ENCODE measurements at regions not wholly inside any gene's neighbourhood (a gene's known extent, or its start where the extent isn't known, plus 50 kb on each side); places are given as distances from the start of the nearest gene placed in this dataset.

- no peak overlapping the region for H2AFZ ChIP-seq
- no peak for DNase-seq
- H3K4me2 ChIP-seq = no peak overlapping the region
- no peaks in the 10 kb centered on the region for H4K20me1 ChIP-seq (ENCODE audit: insufficient read depth)
- no peaks in the 10 kb centered on the region for H3K9me2 ChIP-seq (ENCODE audit: insufficient read depth)
- no peaks in the 10 kb centered on the region for H3K79me2 ChIP-seq (ENCODE audit: low read depth)
- TF ChIP-seq CTCF (conservative IDR thresholded peaks at IDR 0.05) (no peak), EZH2 (IDR thresholded peaks at IDR 0.05; ENCODE audit: low read depth) (no peak)
- no peak overlapping the region for H3K27ac ChIP-seq
- ChIA-PET POLR2A (ENCODE audit: unreplicated experiment) (no interaction called here), CTCF (no interaction called here)
- no peak overlapping the region for H3K4me3 ChIP-seq
- intact Hi-C loops (cut with micrococcal nuclease; ENCODE audit: unreplicated experiment) = no loop called here
- no peaks in the 10 kb centered on the region for H3K36me3 ChIP-seq (ENCODE audit: low read depth)
- H3F3A ChIP-seq (ENCODE audit: insufficient read depth, low read depth) = no peaks in the 10 kb centered on the region
- no peaks in the 10 kb centered on the region for H3K9me3 ChIP-seq (ENCODE audit: insufficient read depth, low read depth)
- BruUV-seq (replicated peaks) = no TSS peak
- H3K4me1 ChIP-seq (replicated peaks; ENCODE audit: insufficient read depth) = no peaks in the 10 kb centered on the region
- H3K27me3 ChIP-seq (ENCODE audit: insufficient read depth, low read depth) = peaks cover 39% of the 10 kb centered on the region
Measured at GRCh38 chr10:44569193-44570091, 184.5 kb upstream of the CXCL12 start.

GRCh38 chr10:44571701-44572100 lies 186.8 kb upstream of the CXCL12 start:
- ChIA-PET POLR2A (ENCODE audit: unreplicated experiment) (no interaction called here), CTCF (no interaction called here)
- no peak overlapping the region for H3K4me3 ChIP-seq
- no peak for DNase-seq
- H3K79me2 ChIP-seq (ENCODE audit: low read depth) = no peaks in the 10 kb centered on the region
- H3K9me2 ChIP-seq (ENCODE audit: insufficient read depth) = no peaks in the 10 kb centered on the region
- H3K4me1 ChIP-seq (replicated peaks; ENCODE audit: insufficient read depth) = no peaks in the 10 kb centered on the region
- intact Hi-C loops (cut with micrococcal nuclease; ENCODE audit: unreplicated experiment) = no loop called here
- no peak overlapping the region for H3K4me2 ChIP-seq
- no peaks in the 10 kb centered on the region for H3K36me3 ChIP-seq (ENCODE audit: low read depth)
- H3K27me3 ChIP-seq (ENCODE audit: insufficient read depth, low read depth) = peaks cover 40% of the 10 kb centered on the region
- no peak overlapping the region for H2AFZ ChIP-seq
- no peaks in the 10 kb centered on the region for H3K9me3 ChIP-seq (ENCODE audit: insufficient read depth, low read depth)
- H4K20me1 ChIP-seq (ENCODE audit: insufficient read depth) = no peaks in the 10 kb centered on the region
- TF ChIP-seq EZH2 (IDR thresholded peaks at IDR 0.05; ENCODE audit: low read depth) = no peak
- no peak for TF ChIP-seq CTCF (conservative IDR thresholded peaks at IDR 0.05)
- no peaks in the 10 kb centered on the region for H3F3A ChIP-seq (ENCODE audit: insufficient read depth, low read depth)
- no peak overlapping the region for H3K27ac ChIP-seq
- no TSS peak for BruUV-seq (replicated peaks)

GRCh38 chr10:44572146-44572545 lies 187.2 kb upstream of the CXCL12 start:
- no peak overlapping the region for H3K4me3 ChIP-seq
- peaks cover 40% of the 10 kb centered on the region for H3K27me3 ChIP-seq (ENCODE audit: insufficient read depth, low read depth)
- H3K4me1 ChIP-seq (replicated peaks; ENCODE audit: insufficient read depth) = no peaks in the 10 kb centered on the region
- H3F3A ChIP-seq (ENCODE audit: insufficient read depth, low read depth) = no peaks in the 10 kb centered on the region
- H3K79me2 ChIP-seq (ENCODE audit: low read depth) = no peaks in the 10 kb centered on the region
- H4K20me1 ChIP-seq (ENCODE audit: insufficient read depth) = no peaks in the 10 kb centered on the region
- H2AFZ ChIP-seq = no peak overlapping the region
- TF ChIP-seq EZH2 (IDR thresholded peaks at IDR 0.05; ENCODE audit: low read depth) = no peak
- TF ChIP-seq CTCF (conservative IDR thresholded peaks at IDR 0.05) = no peak
- no peaks in the 10 kb centered on the region for H3K36me3 ChIP-seq (ENCODE audit: low read depth)
- no peak for DNase-seq
- ChIA-PET POLR2A (ENCODE audit: unreplicated experiment) (no interaction called here), CTCF (no interaction called here)
- H3K9me3 ChIP-seq (ENCODE audit: insufficient read depth, low read depth) = no peaks in the 10 kb centered on the region
- no peaks in the 10 kb centered on the region for H3K9me2 ChIP-seq (ENCODE audit: insufficient read depth)
- no peak overlapping the region for H3K27ac ChIP-seq
- H3K4me2 ChIP-seq = no peak overlapping the region
- intact Hi-C loops (cut with micrococcal nuclease; ENCODE audit: unreplicated experiment) = no loop called here
- BruUV-seq (replicated peaks) = no TSS peak

Data from PC-9 (cell line).